ENCODE measurements at regions not wholly inside any gene's neighbourhood (a gene's known extent, or its start where the extent isn't known, plus 50 kb on each side); places are given as distances from the start of the nearest gene placed in this dataset.
"Not testable (repeated sequence)": the region's sequence is repeated elsewhere in the genome, so short reads cannot be mapped to it uniquely, and the experiment has no call there.

- H3K9me3 ChIP-seq; DNase-seq; H3K27ac ChIP-seq; H3K4me3 ChIP-seq; H3K4me1 ChIP-seq; H3K27me3 ChIP-seq; H3K36me3 ChIP-seq; intact Hi-C loops (cut with DNase I): not testable (repeated sequence)
- WGBS, 2 donors: 91 to 94% methylated on average over 17 of the region's 17 CpGs
Observed at GRCh38 chr4:154907345-154908045, 126.4 kb downstream of the RBM46 start.

DNA sequence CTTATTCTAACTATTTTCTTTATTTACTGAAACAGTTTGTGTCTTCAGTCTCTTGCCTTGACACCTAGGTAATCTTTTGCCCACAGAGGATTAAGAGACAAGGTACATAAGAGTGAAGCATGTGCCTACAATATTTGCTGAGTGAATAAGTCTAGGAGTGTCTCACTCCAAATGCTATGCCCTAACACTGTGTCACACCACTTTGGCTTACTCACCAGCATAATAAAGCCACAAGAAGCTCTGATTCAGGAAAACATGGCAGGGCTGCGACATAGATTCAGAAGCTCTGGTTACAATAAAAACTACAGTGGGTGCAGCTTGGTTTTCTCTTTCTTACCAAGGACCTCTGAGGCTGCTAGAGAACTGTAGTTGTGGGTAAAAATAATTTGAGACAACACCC is 127.1 kb downstream of the RBM46 start:
- DNase-seq: no peak
- WGBS, 2 donors: 94 to 95% methylated on average over 1 of the region's 1 CpG
- H3K9me3 ChIP-seq: no peaks in the 10 kb centered on the region
- no peaks in the 10 kb centered on the region for H3K27me3 ChIP-seq
- no peaks in the 10 kb centered on the region for H3K4me1 ChIP-seq
- H3K4me3 ChIP-seq: no peak overlapping the region
- TF ChIP-seq POLR2A (IDR thresholded peaks at IDR 0.05) (no peak), EP300 (IDR thresholded peaks at IDR 0.05) (no peak), CTCF (IDR thresholded peaks at IDR 0.05) (no peak), POLR2AphosphoS5 (IDR thresholded peaks at IDR 0.05) (no peak)
- H3K27ac ChIP-seq: no peak overlapping the region
- H3K36me3 ChIP-seq: no peaks in the 10 kb centered on the region
- intact Hi-C loops (cut with DNase I): no loop called here

DNA sequence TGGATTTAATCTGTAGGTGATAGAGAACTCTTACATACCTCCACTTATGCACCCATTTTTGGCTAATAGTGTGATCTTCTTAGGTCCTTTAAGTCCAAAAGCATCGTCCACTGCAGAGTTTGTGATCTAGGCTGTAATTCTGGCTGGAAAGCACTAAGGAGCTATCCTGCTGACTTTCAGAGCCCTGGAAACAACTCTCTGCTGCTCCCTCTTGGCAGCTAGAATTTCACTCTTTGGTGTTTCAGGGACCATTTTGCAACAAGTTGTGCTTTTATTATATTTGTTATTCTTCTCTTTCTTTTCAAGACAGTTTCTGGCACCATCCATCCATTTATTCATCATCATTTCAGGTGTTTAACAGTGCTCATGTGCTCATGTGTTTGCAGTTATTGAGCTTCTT is 130.0 kb downstream of the RBM46 start:
- Histone ChIP-seq H3K9me3 (no peaks in the 10 kb centered on the region), H3K27ac (no peak overlapping the region), H3K36me3 (no peaks in the 10 kb centered on the region), H3K27me3 (no peaks in the 10 kb centered on the region), H3K4me3 (no peak overlapping the region), H3K4me1 (no peaks in the 10 kb centered on the region)
- intact Hi-C loops (cut with DNase I): no loop called here
- TF ChIP-seq POLR2AphosphoS5 (IDR thresholded peaks at IDR 0.05) (no peak), POLR2A (IDR thresholded peaks at IDR 0.05) (no peak), EP300 (IDR thresholded peaks at IDR 0.05) (no peak), CTCF (IDR thresholded peaks at IDR 0.05) (no peak)
- 33 to 55% methylated on average over 1 of the region's 1 CpG for WGBS, 2 donors
- DNase-seq: no peak

DNA sequence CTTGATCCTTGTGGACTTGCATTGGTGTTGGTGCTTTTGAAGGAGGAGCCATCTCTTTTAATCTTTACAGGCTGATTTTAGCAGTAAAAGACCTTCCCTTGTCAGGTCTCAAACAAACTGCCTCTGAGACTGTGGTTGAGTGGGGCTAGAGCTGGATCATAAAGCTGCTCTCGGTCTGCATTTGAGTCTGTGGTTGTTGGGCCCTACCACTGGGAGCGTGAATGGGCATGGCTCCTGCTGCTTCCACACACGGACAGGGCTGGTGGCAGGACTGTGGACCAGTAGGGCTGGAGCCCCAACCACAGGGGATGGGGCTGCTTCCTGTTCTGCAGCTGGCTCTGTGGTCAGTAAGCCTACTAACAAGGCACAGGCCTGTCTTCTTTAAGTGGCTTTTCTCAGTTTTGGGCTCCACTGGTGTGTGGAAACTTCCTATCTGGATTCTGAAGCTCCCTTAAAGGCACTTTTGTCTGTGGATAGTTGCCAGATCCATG is 130.6 kb downstream of the RBM46 start:
- DNase-seq: no peak
- no peak for TF ChIP-seq POLR2AphosphoS5 (IDR thresholded peaks at IDR 0.05)
- no peak for TF ChIP-seq CTCF (IDR thresholded peaks at IDR 0.05)
- no peak for TF ChIP-seq EP300 (IDR thresholded peaks at IDR 0.05)
- TF ChIP-seq POLR2A (IDR thresholded peaks at IDR 0.05): no peak
- intact Hi-C loops (cut with DNase I): no loop called here

GRCh38 chr4:154916068-154916467 is 135.0 kb downstream of the RBM46 start:
- H3K27me3 ChIP-seq: no peaks in the 10 kb centered on the region
- no peak overlapping the region for H3K4me3 ChIP-seq
- DNase-seq: no peak
- H3K36me3 ChIP-seq: no peaks in the 10 kb centered on the region
- H3K27ac ChIP-seq: no peak overlapping the region
- 77 to 86% methylated on average over 3 of the region's 3 CpGs for whole genome bisulfite sequencing, 2 donors
- no peaks in the 10 kb centered on the region for H3K9me3 ChIP-seq
- TF ChIP-seq POLR2A (IDR thresholded peaks at IDR 0.05) (no peak), EP300 (IDR thresholded peaks at IDR 0.05) (no peak), CTCF (IDR thresholded peaks at IDR 0.05) (no peak), POLR2AphosphoS5 (IDR thresholded peaks at IDR 0.05) (no peak)
- H3K4me1 ChIP-seq: no peaks in the 10 kb centered on the region
- intact Hi-C loops (cut with DNase I): no loop called here

More for the DNA sequence above, 130.6 kb downstream of the RBM46 start:
- Histone ChIP-seq H3K27me3 (no peaks in the 10 kb centered on the region), H3K4me1 (no peaks in the 10 kb centered on the region), H3K36me3 (no peaks in the 10 kb centered on the region), H3K27ac (no peak overlapping the region), H3K9me3 (no peaks in the 10 kb centered on the region), H3K4me3 (no peak overlapping the region)
- WGBS, 2 donors: 50 to 52% methylated on average over 3 of the region's 3 CpGs
